ENCODE measurements at regions not wholly inside any gene's neighbourhood (a gene's known extent, or its start where the extent isn't known, plus 50 kb on each side); places are given as distances from the start of the nearest gene placed in this dataset.

GRCh38 chr7:25855854-25856782 lies 295.9 kb upstream of the NFE2L3 start:
- 17% methylated on average over 21 of the region's 22 CpGs for WGBS (ENCODE audit: insufficient coverage, low coverage, low lambda C conversion rate, missing lambda C conversion rate)
- intact Hi-C loops (cut with DNase I), result no loop called here
- DNase-seq, result no peak
- Histone ChIP-seq H3K9me3 (no peaks in the 10 kb centered on the region), H3K27ac (no peak overlapping the region), H3K4me3 (no peak overlapping the region), H3K36me3 (no peaks in the 10 kb centered on the region), H3K27me3 (peaks cover 71 to 89% of the 10 kb centered on the region in 2 donors), H3K4me1 (peaks cover 0 to 8% (median 0%) of the 10 kb centered on the region in 4 donors)
- no peak for ATAC-seq
- TF ChIP-seq POLR2A (IDR thresholded peaks at IDR 0.05), result no peak
- no peak for TF ChIP-seq CTCF (IDR thresholded peaks at IDR 0.05)

- DNase-seq (no peak), ATAC-seq (no peak)
- 11% methylated on average over 21 of the region's 21 CpGs for WGBS (ENCODE audit: insufficient coverage, low coverage, low lambda C conversion rate, missing lambda C conversion rate)
- TF ChIP-seq CTCF (IDR thresholded peaks at IDR 0.05) (no peak), POLR2A (IDR thresholded peaks at IDR 0.05) (no peak)
- Histone ChIP-seq H3K27ac (no peak overlapping the region), H3K9me3 (no peaks in the 10 kb centered on the region), H3K4me3 (no peak overlapping the region), H3K27me3 (peaks cover 74 to 96% of the 10 kb centered on the region in 2 donors), H3K4me1 (peaks cover 0 to 3% (median 0%) of the 10 kb centered on the region in 4 donors), H3K36me3 (no peaks in the 10 kb centered on the region)
- intact Hi-C loops (cut with DNase I), result no loop called here
Observed at GRCh38 chr7:25857376-25858067, 294.5 kb upstream of the NFE2L3 start.

DNA sequence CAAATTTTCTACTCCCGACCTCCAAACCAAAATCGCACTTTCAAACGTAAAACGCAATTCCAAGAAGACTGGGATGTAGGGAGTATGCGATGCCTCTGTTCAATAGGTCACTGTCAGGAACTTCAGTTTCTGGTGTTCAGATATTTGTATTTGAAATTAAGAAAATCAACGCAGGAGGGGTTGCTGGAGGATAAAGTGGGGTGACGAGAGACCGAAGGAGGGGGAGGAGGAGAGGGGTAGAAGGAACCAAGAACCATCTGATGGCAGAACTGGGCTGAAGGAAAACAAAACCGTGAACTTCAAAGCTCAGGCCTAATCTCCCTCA lies 293.8 kb upstream of the NFE2L3 start:
- no peaks in the 10 kb centered on the region for H3K36me3 ChIP-seq
- DNase-seq, result no peak
- H3K4me3 ChIP-seq, result no peak overlapping the region
- no peak for ATAC-seq
- WGBS (ENCODE audit: insufficient coverage, low coverage, low lambda C conversion rate, missing lambda C conversion rate), result 9% methylated on average over 9 of the region's 9 CpGs
- H3K27ac ChIP-seq, result no peak overlapping the region
- TF ChIP-seq POLR2A (IDR thresholded peaks at IDR 0.05), result no peak
- peaks cover 75 to 96% of the 10 kb centered on the region in 2 donors for H3K27me3 ChIP-seq
- no peaks in the 10 kb centered on the region for H3K9me3 ChIP-seq
- H3K4me1 ChIP-seq, result no peaks in the 10 kb centered on the region
- intact Hi-C loops (cut with DNase I), result no loop called here

DNA sequence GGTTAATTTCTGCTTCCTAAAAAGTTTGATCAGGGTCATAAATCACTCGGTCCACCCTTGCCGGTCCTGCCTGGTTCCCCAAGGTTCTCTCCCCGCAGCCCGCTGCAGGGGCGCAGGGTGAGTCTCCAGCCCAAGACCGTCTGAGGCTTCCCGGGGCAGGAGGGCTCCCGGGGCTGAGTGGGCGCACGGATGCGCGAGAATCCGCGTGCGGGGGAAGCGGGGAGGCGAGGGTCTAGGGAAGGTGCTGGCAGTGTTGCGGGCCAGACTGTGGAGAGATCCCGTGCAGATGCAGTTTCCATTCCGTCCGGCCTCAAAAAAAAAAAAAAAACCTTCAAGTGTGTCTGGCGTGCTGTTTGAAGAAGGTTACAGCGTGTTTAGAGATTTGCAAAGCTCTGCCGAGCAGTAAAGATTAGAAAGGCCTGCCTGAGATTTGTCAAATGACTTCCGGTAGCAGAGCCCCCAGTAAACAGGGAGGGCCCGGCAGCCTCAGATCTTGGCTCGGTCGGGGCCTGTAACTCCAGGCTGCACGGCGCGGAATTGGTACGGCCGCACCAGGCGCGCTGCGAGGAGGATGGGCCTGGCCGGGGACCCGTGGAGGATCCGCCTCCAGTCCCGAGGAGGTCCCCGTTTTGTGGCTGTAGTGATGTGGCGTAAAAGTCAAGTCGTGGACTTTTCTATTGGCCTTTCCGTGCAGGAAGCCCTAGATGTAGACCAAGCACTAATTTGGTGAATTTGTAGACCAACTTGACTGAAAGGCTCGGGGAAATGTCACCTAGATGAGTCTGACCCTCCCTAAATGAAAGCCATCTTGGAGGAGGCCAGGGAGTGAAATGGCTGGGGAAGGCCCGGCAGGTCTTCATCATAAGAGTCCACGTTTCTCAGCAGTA lies 293.2 kb upstream of the NFE2L3 start:
- peaks cover 81 to 96% of the 10 kb centered on the region in 2 donors for H3K27me3 ChIP-seq
- no peak for ATAC-seq
- no peaks in the 10 kb centered on the region for H3K9me3 ChIP-seq
- TF ChIP-seq CTCF (IDR thresholded peaks at IDR 0.05), result no peak
- no peak for TF ChIP-seq POLR2A (IDR thresholded peaks at IDR 0.05)
- H3K27ac ChIP-seq, result no peak overlapping the region
- WGBS (ENCODE audit: insufficient coverage, low coverage, low lambda C conversion rate, missing lambda C conversion rate), result 11% methylated on average over 28 of the region's 47 CpGs
- no peaks in the 10 kb centered on the region for H3K36me3 ChIP-seq
- intact Hi-C loops (cut with DNase I), result no loop called here
- H3K4me3 ChIP-seq, result no peak overlapping the region
- no peak for DNase-seq
- no peaks in the 10 kb centered on the region for H3K4me1 ChIP-seq
